ENCODE measurements at regions not wholly inside any gene's neighbourhood (a gene's known extent, or its start where the extent isn't known, plus 50 kb on each side); places are given as distances from the start of the nearest gene placed in this dataset.

- DNase-seq (ENCODE audit: low read depth), result peak; percentile 9
These were observed 84.8 kb upstream of the PTPRM start for GRCh38 chr18:7482342-7482741.

GRCh38 chr18:7485616-7486015, 81.5 kb upstream of the PTPRM start:
- no peak for DNase-seq (ENCODE audit: low read depth)

- no peak for DNase-seq (ENCODE audit: low read depth)
These were observed 78.5 kb upstream of the PTPRM start for GRCh38 chr18:7488571-7488970.

DNA sequence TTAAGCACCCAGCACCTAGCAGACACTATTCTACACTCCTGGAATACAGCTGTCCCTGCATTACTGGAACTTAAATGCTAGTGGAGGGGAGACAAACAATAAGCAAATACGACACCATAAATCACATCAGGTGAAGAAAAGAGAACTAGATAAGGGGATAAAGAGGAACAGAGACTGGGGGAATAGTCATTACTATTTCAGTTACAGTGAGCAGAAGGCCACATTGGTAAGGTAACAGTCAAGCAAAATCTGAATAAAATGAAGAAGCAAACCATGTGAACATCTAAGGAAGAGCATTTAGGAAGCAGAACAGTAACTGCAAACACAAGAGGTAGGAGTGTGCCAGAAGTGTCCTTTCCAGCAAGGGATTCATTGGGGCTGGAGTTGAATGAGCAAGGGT, 77.0 kb upstream of the PTPRM start:
- DNase-seq (ENCODE audit: low read depth), result no peak

DNA sequence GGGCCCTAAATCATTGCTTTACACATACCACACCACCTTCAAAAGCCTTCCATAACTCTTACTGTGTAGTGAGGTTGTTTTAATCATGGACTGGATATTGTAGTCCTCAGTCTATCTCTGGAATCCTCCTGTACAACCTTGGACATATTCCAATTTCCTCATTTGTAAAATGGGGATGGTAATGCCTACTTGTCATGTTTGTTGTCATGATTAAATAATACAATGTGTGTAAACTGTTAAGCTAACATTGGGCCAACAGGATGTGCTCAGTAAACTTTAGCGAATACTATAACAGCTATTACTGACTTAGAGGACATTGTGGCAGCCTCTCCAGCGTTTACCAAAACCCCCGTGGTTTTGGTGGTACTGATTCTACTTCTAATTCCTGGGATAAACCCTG, 74.7 kb upstream of the PTPRM start:
- no peak for DNase-seq (ENCODE audit: low read depth)

DNA sequence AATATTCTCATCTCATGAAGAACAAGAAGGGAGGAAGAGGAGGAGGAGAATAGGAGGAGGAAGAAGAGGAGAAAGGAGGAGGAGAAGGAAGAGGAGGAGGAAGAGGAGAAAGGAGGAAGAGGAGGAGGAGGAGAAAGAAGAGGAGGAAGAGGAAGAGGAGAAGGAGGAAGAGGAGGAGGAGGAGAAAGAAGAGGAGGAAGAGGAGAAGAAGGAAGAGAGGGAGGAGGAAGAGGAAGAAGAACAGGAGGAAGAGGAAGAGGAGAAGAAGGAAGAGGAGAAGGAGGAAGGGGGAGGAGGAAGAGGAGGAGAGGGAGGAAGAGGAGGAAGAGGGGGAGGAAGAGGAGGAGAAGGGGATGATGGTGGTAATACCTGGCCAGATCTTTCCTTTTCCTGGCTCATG, 70.0 kb upstream of the PTPRM start:
- no peak for DNase-seq (ENCODE audit: low read depth)

- no peak for DNase-seq (ENCODE audit: low read depth)
These were observed 56.0 kb upstream of the PTPRM start for GRCh38 chr18:7511106-7511505.

GRCh38 chr18:7512348-7512747, 54.8 kb upstream of the PTPRM start:
- no peak for DNase-seq (ENCODE audit: low read depth)

DNA sequence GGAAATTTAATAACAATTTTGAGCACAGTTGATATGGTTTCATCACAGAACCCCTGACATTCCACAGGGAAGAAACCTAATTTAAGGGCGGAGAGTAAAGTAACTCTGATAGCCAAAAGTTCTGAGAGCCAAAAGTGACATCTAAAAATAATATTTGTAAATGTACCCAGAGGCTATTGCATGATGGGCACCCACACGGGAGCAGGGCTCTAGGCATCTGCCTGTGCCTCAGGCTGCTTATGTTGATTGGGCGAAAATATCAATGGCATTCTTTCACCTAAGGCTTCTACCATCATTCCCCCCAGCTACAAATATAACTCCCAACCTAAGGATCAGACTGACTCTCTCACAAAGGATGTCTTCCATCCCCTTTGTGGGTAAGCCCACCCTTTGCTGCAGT, 54.1 kb upstream of the PTPRM start:
- DNase-seq (ENCODE audit: low read depth), result no peak

DNA sequence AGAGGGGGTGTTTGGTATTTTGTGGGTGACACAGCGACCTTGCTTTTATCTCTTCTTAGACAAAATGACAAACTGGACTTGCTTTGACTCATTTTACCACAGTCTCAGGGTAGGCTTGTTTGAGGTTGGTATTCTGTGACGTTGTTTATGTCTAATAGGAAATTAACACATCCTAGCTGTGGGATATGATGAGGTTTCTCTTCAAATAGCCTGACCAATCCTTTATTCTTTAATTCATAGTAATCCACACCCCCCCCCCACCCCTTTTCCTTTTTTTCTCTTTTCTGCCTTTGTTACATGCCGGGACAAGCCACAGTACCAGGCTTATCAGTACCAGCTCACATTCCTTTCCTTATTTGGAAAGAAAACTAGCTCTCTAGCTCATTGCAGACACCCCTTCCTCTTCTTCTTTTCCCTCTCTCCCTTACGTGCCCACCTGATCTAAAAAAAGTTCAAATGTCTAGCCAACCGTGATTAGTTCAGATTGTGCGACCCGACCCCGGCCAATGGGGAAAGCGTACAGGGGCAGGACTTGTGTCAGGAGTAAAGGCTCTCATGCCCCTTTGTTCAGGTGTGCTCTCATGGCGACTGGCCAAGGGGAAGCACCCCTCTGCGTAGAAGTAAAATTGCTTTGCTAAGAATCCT, 52.2 kb upstream of the PTPRM start:
- DNase-seq (ENCODE audit: low read depth), result no peak

DNA sequence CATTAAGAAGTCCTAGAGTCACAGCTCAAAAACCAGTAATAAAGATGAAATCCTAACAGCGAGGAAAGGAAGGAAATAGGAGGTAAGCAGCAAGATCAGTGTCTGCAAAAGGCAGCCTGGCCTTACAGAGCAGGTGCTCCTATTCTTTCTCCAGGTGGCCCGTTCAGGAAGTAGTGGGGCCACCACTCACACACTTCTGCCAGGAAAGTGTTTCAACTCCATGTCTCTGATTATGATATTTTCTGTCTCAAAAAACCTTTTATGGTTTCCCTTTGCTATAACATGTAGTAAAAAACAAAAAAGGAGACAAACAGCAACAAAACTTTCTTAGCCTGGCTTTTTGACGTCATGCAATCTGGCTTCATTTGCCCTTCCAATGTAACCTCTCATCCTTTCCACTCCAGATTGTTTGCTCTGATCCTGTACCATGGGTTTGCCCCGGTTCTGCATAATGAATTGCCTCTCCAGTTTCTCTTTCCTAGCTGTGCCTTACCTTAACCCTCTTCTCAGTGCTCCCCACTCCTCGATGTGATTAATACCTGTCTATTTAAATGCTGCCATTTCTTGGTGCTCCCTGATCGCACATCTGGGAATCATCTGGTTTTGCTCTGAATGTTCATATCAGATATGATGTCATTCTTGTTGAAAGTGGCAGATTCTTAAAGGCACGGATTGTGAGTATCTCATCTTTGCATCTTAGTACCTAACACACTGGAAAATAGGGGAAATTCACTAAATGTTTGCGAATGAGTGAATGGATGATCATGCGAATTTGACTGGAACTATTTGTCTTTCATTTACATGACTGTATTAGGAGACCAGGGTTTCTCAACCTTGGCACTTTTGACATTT, 50.6 kb upstream of the PTPRM start:
- no peak for DNase-seq (ENCODE audit: low read depth)

All from ELR (cell line).